NOMO-1 treated with DMSO at 0.1 percent for 48 hours (cell line): ENCODE measurements at regions not wholly inside any gene's neighbourhood (a gene's known extent, or its start where the extent isn't known, plus 50 kb on each side); places are given as distances from the start of the nearest gene placed in this dataset.
"Not testable (repeated sequence)": the region's sequence is repeated elsewhere in the genome, so short reads cannot be mapped to it uniquely, and the experiment has no call there.

Source experiments
- DNase-seq: peaks from one replicate; lab custom pipeline; 2025; ENCODE audit not compliant: unreplicated experiment; lab: John Stamatoyannopoulos, UW

DNA sequence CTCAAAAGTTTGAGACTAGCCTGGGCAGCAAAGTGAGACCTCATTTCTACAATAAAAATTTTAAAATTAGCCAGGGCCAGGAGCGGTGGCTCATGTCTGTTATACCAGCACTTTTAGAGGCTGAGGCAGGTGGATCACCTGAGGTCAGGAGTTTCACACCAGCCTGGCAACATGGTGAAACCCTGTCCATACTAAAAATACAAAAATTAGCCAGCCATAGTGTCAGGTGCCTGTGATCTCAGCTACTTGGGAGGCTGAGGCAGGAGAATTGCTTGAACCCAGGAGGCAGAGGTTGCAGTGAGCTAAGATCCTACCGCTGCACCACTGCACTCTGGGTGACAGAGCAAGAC is 85.1 kb upstream of the MAP4 start:
- not testable (repeated sequence) for DNase-seq

DNA sequence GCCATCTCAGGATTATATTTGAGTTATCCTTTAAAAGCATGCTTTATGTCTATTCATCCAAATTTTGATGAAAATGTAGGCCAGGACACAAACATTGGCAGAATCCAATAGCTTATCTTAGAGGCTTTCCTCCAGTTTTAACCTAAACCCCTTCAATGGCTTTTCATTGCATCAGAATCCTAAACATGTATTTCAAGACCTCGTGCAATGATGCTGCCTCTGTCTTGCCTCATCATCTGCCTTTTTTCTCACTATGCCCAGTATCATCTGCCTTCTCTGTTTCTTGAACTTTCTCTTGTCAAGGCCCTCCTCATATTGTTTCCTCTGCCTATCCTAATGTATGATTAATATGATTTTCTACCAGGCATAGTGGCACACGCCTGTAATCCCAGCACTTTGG is 76.1 kb upstream of the MAP4 start:
- DNase-seq = no peak

DNA sequence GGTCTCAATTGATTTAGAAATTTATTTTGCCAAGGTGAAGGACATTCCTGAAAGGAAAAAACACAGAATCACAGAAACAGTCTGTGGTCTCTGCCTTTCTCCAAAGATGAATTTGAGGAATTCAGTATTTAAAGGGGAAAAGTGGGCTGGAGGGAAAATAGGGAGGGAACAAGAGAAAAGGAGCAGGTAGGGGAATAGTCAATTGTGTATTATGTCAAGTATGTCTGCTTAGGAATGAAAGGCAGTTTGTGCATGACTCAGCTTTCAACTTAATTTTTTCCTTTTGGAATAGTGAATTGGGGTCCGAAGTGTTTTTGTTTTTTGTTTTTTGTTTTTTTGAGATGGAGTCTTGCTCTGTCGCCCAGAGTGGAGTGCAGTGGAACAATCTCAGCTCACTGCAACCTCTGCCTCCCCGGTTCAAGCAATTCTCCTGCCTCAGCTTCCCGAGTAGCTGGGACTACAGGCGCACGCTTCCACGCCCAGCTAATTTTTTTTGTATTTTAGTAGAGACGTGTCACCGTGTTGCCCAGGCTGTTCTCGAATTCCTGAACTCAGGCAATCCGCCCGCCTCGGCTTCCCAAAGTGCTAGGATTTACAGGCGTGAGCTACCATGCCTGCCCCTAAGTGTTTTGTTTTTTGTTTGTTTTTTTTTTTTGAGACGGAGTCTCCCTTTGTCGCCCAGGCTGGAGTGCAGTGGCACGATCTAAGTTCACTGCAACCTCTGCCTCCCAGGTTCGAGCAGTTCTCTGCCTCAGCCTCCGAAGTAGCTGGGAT is 74.1 kb upstream of the MAP4 start:
- no peak for DNase-seq

DNA sequence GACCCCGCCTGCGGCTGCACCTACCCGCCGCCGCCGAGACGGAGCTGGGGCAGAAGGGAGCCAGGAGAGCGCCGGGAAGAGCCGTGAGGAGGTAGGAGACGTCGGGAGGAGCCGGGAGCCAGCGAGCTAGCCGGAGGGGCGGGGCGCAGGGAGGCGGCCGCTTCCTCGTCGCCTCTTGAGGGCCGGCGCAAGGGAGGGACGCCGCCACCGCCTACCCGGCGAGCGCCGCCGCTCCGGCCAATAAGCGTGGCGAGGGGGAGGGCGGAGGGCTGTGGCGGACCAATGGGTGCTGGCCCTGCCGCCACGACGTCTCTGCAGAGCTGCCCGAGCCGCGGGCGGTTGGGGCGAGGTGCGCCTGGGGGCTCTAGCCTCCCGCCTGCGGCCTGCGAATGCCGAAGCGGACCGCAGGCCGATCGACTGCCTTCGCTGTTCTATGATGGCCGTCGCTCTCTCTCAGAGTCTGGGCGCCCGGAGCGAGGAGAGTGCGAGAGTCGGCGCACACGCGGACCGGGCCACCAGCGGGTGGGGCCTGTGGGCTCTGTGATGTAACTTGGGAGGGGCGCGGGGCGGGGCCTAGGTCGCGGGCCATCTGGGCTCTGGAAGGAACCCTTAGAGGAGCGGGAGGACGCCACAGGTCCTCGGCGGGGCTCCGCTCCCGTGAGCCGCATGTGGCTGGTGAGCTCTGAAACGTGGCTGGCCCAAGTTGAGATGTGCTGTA is 72.7 kb upstream of the MAP4 start:
- DNase-seq = peak; percentile 93

DNA sequence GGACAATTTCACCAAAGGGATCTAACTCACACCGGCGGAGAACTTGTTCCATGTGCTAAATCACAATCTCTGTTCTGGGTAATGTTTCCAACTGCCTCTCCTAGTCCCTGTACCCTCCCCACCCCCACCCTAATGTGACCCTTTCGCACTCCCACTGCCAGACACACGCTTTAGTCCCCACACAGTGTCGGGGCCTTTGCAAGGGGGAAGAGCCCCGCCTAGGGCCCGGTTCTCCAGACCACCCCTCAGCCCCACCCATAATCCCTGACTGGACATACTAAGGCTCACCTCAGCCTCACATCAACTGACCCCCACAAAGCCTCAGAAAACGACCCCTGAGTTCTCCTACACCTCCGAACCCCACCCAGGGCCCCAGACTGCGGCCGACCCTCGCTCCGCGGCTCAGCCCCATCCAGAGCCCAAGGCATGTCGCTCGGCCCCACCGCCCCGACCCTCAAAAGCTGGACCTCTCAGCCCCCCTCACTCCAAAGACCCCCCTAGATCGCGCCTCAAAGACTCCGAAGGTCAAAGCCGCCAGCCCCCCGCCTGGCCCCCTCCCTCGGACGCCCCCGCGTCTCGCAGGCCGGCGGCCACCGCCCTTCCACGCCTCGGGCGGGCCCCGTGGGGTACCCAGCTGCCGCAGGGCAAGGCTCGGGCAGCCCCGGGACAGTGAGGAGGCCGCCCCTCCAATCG is 72.0 kb upstream of the MAP4 start:
- no peak for DNase-seq

DNA sequence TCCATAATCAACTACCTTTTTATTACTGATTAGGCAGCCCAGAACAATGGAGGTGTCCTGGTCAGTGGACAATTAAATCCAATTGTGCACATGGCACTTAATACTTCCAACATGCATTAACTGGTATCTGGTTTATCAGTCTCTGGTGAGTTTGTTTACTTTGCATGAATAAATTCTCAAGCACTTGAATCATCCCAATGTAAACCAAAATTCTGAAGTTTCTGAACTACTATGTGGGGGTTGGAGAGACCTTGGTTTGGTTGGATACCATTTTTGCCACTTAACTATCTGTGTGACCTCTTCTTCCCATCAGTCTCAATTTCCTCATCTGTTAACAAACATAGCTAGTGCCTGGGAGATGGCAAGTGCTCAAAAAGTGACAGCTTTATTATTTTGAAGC is 70.5 kb upstream of the MAP4 start:
- DNase-seq = no peak

DNA sequence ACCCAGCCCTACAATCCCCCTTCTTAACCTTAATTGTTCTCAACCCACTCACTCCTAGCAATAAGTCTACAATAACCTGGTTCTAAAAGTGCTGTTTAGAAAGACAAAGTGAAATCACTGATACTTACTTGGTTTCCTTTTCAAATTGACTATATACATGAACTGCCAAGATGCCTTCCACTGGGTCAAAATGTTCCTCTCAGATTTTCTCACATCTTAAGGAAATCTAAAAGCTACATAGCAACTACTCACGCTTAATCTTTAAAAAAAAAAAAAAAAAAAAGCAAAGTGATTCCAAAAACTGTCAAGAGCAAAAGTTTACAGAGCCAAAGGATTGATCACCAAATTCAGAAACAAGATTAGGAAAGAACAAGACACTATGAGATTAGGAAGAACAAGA is 68.7 kb upstream of the MAP4 start:
- DNase-seq = no peak

DNA sequence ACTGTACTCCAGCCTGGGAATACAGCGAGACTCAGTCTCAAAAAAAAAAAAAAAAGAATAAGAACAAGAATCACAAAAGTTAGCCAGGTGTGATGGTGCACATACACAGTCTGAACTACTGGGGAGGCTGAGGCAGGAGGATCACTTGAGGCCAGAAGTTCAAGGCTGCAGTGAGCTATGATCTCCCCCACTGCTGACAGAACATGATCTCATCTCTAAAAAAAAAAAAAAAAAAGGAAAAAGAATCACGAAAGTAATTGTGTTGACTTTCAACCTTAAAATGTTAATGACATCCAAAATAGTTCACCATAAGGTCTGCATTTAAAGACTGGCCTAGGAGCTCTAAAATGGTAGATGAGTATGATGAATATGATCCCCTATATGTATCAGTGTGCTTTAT is 68.0 kb upstream of the MAP4 start:
- DNase-seq = no peak

DNA sequence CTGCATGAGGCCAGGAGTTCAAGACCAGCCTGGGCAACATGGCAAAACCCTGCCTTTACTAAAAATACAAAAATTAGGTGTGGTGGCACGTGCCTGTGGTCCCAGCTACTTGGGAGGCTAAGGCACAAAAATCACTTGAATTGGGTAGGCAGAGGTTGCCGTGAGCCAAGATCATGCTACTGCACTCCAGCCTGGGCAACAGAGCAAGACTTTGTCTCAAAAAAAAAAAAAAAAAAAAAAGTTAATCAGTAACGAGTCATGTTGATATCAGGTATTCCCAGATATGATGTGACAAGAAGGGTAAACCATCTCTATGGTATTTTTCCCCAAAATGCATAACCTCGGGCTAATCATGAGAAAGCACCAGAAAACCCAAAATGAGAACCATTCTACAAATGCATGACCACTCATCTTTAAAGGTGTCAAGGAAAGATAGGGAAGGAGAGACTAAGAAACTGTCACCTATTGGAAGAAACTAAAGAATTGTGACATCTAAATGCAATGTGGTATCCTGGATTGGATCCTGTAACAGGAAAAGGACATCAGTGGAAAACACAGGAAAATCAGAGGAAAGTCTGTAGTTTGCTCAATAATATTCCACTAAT is 66.5 kb upstream of the MAP4 start:
- DNase-seq = no peak

DNA sequence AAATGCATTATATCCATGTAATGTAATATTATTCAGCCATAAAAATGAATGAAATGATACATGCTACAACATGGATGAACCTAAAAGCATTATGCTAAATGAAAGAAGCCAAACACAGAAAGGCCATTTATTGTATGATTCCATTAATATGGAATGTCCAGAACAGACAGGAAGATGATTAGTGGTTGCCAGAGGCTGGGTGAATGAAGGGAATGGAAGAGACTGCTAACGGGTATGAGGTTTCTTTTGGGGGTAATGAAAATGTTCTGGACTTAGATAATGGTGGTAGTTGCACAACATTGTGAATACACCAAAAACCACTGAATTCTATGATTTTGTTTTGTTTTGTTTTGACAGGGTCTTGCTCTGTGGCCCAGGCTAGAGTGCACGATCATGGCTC is 61.6 kb upstream of the MAP4 start:
- no peak for DNase-seq

DNA sequence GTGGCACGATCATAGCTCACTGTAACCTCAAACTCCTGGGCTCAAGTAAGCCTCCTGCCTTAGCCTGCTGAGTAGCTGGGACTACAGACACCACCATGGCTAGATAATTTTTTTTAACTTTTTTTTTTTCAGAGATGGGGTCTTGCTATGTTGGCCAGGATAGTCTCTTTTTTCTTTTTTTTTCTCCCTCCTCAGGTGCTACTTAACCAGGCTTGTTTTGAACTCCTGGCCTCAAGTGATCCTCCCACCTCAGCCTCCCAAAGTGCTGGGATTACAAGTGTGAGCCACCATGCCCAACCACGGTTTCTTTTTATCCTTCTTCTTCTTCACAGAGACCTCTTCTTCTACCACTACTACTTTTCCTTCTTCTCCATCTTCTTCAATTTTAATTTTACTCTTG is 53.8 kb upstream of the MAP4 start:
- DNase-seq = no peak

DNA sequence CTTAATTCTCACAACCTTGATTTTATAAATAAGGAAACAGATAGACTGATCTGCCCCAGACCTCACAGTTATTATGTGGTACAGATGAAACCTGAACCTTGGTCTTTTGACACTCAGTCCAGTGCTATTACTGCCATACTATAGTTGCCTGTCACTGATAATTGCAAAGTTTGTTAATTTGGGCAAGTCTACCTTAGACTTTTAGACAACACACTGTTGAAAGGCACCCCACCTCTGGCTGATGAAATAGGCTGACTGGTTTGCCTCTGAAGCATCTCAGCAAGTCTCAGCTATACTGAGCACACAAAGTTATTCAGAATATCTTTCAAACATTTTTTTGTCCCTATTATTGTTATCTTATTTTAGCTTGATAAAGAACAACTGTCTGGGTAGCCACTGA is 53.1 kb upstream of the MAP4 start:
- DNase-seq = no peak

DNA sequence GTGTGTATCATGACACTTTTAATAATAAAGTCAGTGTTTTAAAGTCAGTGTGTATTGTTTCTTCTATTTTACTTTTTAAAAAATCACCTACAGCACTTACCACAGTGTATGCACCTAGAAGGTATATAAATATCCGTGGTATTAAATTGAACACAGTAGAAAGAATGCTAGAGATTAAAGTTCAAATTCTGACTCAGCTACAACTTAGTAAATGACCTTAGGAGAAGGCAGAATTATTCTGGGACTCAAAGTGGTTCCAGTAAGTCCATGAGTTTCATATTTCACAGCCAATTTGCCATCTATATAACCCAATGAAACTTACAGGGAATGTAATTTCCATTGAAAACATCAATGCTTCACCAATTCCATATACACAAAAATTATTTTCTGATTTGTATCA is 52.7 kb upstream of the MAP4 start:
- DNase-seq = no peak

DNA sequence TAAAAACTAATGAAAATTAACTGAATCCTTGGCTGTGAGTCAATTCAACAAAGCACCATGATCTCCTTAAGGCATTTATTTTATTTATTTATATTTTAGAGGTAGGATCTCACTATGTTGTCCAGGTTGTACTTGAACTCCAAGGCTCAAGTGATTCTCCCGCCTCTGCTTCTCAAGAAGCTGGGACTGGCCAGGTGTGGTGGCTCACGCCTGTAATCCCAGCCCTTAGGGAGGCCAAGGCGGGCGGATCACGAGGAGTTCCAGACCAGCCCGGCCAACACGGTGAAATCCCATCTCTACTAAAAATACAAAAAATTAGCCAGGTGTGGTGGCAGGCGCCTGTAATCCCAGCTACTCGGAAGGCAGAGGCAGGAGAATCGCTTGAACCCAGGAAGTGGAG is 52.1 kb upstream of the MAP4 start:
- not testable (repeated sequence) for DNase-seq

DNA sequence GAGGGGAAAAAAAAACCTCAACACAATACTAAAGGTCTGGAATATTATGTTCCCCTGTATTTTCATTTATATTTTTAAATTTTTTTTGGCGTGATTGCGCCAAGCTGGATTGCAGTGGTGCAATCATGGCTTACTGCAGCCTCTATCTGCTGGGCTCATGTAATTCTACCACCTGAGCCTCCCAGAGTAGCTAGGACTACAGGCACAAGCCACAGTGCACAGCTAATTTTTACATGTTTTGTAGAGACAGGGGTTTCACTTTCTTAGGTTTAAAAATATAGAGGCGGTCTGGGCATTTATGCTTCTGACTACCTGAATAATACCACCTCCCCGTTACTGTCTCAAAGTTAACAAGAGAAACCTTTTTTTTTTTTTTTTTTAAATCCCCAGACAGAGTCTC is 51.1 kb upstream of the MAP4 start:
- DNase-seq = no peak
